ENCODE measurements at regions not wholly inside any gene's neighbourhood (a gene's known extent, or its start where the extent isn't known, plus 50 kb on each side); places are given as distances from the start of the nearest gene placed in this dataset.

DNA sequence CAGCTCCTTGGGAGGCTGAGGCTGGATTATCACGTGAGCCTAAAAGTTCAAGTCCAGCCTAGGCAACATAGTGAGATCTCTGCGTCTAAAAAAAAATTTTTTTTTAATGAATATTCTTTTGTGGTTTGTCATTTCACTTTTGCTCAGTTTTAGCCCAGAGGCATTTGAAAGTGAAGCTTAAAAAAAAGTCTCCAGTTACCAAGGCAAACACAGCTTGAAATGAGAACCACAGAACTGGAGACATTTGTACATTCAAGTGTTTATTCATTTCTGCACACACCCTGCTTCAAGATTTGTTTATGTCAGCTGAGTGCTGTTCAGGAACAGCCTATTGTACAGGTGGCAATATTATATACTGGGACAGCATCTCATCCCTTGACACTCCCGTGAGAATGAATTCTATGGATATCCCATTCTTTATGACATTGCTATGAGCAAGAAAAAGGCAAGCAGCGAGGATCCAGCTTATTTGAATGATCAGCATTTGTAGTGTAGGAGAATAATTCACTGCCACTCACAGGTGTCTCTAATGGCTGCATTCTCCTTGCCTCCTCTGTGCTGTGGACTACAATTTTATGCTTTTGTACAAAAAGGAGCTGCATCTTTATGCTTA, 444.8 kb upstream of the GRM7 start:
- TF ChIP-seq CTCF (IDR thresholded peaks at IDR 0.05) (no peak), POLR2A (IDR thresholded peaks at IDR 0.05) (no peak), POLR2AphosphoS5 (IDR thresholded peaks at IDR 0.05) (no peak)
